Hepatocyte (in vitro differentiated cells): ENCODE measurements at regions not wholly inside any gene's neighbourhood (a gene's known extent, or its start where the extent isn't known, plus 50 kb on each side); places are given as distances from the start of the nearest gene placed in this dataset.

Experiments used
- EZH2 ChIP-seq: fragments of 200-600 bp; sonication (generic); IDR thresholded peaks from 2 replicates; pipeline ENCODE4 v1.6.1; 2016; ENCODE audit warnings: antibody characterized with exemption, mild to moderate bottlenecking, borderline replicate concordance
- EZH2phosphoT487 ChIP-seq: fragments of 200-600 bp; sonication (generic); IDR thresholded peaks from one replicate; pipeline ENCODE4 v1.6.1; 2018; ENCODE audit warnings: antibody characterized with exemption, mild to moderate bottlenecking, low read depth, moderate library complexity; ENCODE audit not compliant: unreplicated experiment, severe bottlenecking
- TF ChIP-seq, protein P1 (sequence below): fragments of 200-600 bp; sonication (generic); IDR thresholded peaks from 2 replicates; pipeline ENCODE4 v1.5.1; 2016; ENCODE audit warnings: antibody characterized with exemption, mild to moderate bottlenecking; ENCODE audit not compliant: poor library complexity

DNA sequence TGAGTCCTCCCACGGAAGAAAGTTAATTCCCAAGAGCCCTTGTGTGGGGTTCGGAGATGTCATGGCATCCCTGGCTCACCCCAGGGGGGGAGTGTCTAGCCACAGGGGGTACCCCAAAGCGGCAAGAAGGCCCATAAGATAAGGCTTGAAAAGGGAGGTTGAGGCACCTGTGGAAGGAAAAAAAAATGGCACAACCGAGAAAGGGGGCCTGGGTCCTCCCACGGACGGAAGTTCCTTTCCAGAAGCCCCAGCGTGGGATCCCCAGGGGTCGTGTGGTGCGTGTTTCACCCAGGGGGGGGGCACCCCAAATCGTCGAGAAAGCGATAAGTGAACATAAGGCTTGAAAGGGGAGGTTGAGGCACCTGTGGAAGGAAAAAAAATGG, 266.7 kb downstream of the ALG10 start:
- TF ChIP-seq EZH2phosphoT487: no peak
- TF ChIP-seq EZH2: no peak
- TF ChIP-seq, protein P1, sequence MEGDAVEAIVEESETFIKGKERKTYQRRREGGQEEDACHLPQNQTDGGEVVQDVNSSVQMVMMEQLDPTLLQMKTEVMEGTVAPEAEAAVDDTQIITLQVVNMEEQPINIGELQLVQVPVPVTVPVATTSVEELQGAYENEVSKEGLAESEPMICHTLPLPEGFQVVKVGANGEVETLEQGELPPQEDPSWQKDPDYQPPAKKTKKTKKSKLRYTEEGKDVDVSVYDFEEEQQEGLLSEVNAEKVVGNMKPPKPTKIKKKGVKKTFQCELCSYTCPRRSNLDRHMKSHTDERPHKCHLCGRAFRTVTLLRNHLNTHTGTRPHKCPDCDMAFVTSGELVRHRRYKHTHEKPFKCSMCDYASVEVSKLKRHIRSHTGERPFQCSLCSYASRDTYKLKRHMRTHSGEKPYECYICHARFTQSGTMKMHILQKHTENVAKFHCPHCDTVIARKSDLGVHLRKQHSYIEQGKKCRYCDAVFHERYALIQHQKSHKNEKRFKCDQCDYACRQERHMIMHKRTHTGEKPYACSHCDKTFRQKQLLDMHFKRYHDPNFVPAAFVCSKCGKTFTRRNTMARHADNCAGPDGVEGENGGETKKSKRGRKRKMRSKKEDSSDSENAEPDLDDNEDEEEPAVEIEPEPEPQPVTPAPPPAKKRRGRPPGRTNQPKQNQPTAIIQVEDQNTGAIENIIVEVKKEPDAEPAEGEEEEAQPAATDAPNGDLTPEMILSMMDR: no peak
